Stimulated activated CD8-positive, alpha-beta memory T cell treated with anti-CD3 and anti-CD28 coated beads, Interleukin-7, amount 100 ng/mL, for 48 hours (primary cell): ENCODE measurements at regions not wholly inside any gene's neighbourhood (a gene's known extent, or its start where the extent isn't known, plus 50 kb on each side); places are given as distances from the start of the nearest gene placed in this dataset.

Source experiments
- DNase-seq, 2 donors: peaks; one replicate each; pipeline ENCODE4 v3.0.0-alpha.2; 2020; ENCODE audit warnings: low read depth in 1 of 2; ENCODE audit errors: extremely low read depth in 1 of 2

DNA sequence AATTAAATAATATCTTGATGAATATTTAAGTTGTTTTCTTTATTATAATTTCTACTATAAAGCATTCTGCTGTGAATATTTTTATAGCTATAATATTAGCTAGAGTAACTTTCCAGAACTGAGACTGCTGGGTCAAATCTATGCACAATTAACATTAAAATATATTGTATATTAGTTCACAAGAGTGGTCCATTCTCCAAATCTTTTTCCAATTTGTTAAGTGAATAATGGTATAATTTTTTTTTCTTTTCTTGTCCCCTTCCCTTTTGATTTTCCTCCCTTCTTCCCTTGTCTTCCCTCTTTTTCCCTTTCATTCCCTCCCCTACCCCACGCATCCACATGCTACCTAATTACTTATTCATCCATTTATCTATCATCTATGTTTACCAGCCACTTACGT is 977.5 kb downstream of the TUSC7 start:
- no peak for DNase-seq

DNA sequence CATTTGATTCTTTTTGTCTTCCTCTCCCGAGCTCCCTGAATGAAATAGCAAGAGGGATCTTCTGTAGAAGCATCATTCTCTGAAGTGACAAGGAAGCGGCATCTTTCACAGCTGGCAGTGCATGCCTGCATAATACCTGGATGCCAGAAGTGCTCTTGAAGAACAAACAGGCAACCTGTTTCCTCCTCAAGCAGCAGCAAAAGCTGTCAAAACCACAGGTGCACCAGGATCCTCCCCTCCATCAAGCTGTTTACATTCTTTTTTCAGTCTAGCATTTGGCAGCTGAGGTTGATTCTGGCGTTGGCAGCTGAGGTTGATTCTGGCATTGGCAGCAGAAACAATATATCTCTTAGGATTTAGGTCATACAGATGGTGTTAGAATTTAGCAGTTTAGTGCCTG is 979.0 kb downstream of the TUSC7 start:
- DNase-seq, result no peak

DNA sequence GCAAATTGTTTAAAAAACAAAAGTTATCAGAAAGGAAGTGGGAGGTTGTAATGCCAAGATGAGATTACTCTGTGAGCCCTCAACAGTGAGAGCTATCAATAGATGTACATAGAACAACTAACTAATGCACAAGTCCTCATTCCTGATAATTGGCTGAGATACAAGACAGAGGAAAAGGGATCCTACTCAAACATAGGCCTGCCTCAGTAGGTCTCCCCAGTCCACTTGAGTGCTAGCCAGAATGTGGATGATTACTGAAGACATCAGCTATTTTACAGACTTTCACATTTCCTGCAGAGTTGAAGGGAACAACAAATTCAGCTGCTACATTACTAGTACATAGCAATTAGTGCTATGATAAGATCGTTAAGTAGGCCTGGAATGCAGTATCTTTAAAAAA is 981.9 kb downstream of the TUSC7 start:
- no peak for DNase-seq

DNA sequence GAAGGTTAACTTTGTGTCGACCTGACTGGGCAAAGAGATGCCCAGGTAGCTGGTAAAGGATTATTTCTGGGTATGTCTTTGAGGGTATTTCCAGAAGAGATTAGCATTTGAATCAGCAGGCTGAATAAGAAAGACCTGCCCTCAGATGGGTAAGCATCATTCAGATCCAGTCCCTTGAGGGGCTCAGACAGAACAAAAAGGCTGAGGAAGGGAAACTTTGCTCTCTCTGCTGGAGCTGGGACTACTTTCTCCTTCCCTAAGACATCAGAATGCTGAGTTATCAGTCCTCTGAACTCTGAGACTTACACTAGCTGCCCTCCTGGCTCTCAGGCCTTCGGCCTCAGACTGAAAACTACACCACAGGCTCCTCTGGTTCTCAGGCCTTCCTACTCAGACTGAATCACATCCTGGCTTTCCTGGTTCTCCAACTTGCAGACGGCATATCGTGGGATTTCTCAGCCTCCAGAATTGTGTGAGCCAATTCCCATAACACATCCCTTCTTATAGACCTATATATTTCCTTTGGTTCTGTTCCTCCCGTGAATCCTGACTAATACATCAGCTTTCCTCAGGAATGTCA is 982.9 kb downstream of the TUSC7 start:
- DNase-seq, result no peak

DNA sequence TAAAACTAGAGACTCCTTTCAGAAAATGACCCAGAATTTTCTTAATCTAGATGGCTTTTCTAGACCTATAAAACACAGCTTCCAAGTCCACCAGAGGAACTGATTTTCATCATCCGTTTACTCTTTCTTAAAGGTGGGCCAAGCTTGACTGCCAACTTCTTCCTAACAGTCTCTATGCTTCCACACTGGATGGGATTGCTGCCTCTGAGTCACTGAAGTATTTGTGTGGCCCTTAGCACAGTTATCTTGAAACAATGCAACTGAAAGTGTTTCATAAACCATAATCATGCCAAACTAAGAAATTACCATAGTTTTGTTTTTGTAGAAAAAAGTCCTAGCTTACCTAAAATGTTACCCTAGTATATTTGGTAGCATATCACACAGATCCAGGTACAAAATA is 985.7 kb downstream of the TUSC7 start:
- DNase-seq, result no peak

DNA sequence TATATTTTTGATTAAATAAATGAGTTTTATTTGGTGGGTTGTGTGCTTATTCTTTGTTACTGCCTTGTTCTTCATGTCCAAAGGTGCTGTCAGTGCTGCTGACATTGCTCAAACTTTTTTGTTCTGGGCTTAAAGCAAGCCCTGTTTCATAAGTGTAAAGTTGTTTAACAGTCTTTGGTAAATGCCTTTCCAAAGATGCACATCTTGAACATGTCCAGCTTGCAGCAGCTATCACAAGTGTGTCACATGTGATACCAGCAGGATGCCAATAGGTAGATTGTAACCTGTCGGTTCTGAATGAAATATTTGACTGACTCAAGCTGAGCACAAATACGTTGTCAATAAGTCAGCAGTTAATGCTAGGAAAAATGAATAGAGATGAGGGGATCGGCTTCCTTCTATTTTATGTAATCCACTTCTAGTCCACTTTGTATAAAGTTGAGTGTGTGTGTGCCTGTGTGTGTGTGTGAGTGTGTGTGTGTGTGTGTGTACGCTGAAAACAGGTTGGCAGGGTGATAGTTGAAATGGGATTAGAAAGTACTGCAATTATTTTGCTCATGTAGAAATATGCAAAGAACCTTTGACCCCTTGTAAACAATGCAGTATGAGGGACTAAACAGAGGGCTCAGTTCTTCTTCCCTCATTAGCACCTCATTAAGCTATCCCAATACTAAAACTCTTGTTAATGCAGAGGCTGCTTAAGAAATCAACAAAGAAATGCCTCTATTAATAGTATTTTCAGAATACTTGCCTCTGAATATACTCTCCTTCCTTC is 986.5 kb downstream of the TUSC7 start:
- no peak for DNase-seq

DNA sequence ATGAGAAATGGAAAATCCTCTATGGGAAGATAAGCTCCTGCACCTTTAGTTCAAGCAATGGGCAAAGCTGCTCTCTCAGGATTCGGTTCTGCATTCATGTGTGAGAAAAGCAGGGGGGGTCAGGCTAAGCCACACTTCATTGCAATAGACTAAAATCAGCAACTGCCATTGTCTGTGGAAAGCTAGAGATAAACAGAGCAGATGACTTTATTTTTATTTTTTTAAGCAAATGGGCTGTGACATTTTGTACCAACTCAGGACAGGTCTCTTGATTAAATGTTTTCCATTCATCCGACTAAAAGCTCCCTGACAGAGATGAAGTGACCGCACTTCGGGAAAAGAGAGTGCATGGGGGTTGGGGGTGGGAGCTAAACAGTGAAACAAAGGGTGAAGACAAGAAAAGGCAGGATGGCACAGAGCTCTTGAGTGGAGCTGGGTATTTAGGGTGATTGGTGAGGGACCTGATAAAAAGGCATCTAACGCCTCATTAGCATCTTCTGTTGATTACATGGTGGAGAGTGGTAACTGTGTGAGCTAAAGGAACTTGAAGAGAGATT is 987.4 kb downstream of the TUSC7 start:
- no peak for DNase-seq

DNA sequence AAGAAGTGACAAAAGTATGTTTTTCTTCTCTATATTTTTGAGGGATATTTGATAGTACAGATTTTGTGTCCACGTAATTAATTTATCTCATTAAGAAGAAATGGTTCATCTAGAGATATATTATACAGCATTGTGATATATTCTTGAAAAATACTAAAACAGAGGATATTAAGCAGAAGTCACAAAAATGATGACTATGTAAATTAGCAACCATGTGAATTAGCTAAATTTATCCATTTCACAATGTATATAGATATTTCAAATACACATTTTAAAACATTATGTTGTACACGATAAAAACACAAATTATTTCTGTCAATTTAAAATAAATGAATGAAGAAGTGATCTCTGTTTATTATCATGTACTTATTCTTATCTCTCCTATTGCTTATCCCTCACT is 989.5 kb downstream of the TUSC7 start:
- no peak for DNase-seq

DNA sequence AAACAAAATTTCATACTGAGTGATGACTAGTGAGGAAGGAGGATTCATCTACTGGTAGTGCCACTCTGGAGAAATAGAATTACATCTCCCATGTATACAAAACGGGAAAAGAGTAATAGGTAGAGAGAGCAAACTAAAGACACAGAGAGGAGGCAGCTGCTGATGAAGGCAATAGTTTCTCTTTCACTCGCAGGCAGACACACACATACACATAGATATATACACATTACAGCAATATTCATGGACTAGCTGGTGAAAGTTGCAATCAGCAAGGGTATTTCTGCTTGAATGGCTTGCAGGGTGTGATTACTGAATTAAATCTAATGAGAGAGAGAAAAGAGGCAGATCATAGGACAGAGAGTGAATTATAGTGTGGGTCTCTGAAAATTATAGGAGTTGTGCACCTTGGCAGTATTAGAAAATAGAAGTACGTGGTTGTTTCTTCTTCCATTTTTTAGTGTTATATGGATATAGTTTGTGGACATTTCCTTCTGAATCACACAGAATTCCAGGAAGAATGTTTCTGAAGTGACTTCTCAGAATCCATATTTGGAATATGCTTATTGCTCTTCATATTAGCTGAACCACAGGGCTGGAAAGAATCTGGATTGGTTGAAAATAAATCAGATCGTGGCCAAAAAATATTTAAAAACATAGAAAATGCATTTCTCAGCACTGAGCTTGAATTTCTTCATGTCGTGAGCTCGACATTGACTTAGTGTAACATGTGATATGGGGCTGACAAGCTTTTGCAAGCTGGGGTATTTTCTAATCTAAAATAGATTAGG is 991.2 kb downstream of the TUSC7 start:
- no peak for DNase-seq

DNA sequence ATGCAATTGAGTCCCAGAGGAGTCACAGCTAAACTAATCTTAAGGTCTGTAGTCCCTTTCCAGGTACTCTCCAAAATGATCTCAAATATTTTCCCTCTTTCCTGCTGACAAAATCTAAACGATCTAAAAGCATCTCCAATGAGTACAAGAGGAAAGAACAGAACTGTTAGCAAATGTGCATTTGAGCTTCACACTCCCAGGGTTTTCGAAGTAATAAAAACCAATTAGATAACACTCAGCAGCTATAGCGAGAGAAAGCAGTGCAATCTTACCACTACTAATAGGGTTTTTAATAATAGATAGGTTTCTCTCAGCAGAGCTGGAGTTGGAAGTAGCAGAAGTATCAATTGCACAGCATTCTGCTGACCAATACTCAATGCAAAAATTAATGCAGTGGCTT is 995.4 kb downstream of the TUSC7 start:
- no peak for DNase-seq

DNA sequence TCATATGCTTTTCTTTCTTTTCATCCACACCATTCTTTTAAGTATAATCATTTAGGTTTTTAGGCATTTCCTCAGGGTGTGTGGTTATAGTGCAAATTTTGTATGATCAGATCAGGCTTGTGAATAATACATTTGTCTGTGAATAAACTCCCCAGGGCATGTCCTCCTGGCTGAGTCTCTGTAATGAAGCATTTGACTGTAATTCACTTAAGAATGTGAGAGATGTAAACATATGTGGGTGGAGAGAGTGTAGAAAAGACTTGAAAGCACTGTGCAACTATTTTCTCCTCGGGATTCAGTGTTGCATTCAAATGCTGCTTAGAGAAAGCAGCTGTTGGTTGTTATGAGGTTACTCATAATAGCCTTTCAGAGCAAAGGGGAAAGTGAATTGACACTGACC is 996.5 kb downstream of the TUSC7 start:
- DNase-seq, result no peak

DNA sequence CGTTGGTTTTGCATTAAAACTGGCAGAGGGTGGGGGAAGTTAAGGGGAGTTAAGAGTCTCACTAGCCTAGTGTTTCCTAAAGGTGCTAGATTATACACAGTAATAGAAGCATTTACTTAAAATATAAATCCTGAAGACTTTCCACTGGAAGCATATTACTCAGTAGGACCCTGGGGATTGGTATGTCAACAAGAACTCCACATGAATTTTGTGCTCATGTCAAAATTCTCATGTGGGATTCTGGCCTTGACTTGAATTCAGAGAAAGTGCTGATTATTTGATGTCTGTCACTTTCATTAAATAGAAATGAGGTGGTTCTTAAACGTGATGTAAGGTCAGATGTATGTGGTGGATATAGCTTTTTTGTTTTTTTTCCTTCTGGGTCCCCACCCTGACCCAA is 997.2 kb downstream of the TUSC7 start:
- DNase-seq, result no peak

DNA sequence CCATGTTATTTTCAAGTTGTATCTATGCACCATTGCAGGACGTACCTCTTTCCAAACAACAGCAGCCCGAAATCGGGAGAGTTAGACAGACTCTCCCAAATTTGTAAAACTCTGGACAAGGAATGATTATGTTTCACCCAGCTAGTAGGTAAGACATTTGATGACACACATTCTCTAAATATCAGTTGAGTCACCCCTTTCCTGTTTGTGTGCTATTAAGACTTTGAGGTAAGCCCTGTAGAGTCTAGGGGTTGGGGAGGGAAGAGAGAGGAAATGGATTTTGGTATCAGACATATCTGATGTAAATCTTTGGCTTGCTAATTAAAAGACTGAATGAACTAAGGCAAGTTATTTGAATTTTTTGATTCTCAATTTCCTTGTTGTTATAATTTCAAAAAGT is 999.0 kb downstream of the TUSC7 start:
- DNase-seq, result no peak

DNA sequence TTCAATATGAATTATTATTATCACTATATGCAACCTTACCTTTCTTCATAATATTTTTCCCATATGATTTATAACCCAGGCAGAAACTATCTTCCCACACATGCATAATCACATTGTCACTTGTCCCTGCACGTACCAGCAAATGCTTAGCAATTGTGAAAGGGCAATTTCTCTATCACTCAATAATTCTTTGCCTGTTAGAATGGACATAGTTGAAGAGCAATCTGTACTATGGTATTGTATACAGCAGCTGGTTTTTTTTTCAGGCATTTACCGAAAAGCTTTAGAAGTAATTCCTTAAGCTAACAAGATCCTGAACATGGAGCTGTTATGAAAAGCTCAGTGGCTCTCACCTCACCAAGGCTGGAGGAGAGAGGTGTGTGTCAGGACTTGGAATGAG is 999.5 kb downstream of the TUSC7 start:
- no peak for DNase-seq

DNA sequence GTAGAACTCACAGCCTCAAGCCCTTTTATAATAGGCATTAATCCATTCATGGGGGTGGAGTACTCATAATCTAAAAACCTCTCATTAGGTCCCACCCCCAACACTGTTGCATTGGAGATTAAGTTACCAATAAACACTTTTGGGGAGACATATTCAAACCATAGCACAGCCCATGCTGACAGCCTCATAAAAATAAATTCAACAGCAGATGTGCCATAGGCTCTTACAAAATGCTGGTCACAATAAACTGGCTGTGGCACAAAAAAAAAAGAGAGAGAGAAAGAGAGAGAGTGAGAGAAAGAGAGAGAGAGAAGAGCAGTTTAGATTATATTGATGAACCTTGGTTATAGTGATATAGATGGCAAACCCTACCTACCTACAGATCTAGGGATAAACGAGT is 1000.9 kb downstream of the TUSC7 start:
- no peak for DNase-seq

DNA sequence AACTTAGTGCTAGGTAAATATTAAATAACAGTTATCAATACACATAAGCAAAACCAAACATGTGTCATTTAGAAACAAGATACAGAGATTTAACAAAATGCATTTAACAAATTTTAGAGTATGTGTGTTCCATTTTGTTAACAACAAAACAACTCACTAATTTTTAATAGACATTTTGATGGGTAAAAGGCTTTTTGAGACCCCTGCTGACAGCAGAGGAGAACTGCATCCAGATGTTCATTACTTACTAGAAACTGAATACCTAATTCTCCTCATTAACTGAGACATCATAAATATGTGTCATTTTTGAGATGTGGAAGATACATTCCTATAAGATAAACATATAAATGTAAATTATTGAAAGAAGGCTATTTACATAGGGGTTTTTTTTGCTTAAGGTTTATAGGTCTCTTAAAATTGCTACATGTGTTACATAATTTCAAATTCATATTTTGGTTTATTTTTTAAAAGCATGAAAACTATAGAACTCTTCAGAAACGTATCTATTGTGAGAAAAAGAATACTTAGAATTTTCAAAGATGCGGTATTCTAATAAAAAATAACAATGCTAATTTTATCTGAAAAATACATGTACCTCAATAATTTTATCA is 1009.8 kb downstream of the TUSC7 start:
- DNase-seq, result no peak

DNA sequence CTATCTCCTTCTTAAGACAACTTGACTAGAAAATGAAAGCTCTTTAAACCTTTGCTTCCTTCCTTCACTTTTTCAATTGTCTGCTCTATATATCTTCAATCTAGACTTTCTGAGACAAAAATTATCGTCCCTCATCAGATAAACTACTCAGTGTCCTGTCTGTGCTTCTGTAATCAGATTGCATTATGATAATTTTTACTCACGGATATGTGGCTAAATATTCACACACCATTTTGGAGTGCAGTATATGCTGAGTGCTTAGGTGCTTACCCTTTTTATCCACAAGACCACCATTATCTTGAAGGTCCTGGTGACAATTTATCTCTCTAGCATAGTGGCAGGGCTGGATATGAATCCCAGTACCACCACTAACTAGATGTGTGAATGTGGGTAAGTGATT is 1012.3 kb downstream of the TUSC7 start:
- no peak for DNase-seq

DNA sequence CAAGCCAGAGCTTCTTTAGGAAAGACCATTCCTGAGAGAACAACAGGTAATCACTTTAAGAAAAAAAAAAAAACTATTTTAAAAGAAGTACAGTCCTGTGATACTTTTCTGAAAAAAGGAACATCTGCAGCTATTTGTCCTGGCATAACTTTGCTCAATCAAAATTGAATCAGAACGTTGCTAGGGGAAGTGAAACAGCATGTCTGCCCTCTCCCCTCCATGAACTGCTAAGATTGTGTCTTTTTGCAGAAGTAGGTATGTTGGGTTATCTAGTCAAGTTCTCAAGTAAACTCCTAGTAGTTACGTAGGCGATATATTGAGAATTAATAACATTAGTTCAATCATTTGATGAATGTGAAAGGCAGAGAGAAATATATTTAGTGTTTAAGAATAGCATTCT is 1013.3 kb downstream of the TUSC7 start:
- DNase-seq, result no peak

DNA sequence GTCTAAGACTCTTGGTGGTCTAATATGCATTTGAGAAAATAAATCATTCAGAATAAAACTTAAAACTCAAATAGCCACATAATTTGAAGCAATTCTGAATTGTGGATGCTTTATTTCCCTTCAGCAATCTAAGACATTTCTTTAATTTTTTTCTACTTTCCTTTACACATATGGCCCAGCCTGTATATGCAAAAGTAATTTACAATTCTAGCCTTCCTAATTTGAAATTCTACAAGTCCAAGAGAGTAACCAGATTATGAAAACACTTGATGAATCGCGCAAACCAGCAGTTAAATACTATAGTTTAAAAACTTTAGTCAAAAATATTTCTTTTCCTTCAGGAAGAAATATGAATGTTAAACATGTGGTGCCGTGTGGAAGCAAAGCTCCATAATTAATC is 1014.2 kb downstream of the TUSC7 start:
- no peak for DNase-seq

DNA sequence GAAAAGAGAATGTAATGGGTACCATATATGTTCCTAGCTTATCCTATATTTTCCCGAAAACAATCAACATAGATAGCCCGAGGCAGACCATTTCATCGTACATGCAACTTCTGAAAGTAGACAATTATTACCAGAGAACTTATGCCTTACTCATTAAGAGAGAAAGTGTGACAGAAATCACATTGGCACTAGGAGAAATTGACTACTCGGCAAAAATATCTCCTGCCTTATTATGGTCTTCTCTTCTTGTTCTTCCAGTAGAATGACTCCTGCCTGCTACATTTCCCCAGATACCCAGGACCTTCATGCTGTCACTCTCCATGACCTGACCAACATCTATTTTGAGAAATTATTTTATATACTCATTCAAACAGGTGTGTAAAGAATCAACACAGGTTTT is 1015.7 kb downstream of the TUSC7 start:
- no peak for DNase-seq

DNA sequence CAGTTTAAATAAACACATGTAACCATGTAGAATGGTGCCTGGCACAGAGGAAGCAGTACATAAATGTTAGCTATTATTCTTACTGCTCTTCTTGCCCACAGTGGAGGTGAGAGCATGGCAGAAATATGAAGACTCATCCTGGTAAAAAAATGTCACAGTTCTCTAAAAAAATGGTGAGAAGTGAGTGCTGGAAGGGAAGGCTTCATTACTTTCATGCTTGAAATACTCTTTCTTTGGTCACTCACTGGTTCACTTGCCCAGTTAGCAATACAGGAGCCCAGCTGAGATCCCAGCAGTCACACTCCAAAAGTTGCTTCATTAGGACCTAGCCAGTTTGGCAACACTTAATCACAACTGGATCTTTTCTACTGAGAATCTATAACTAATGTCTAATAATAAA is 1017.2 kb downstream of the TUSC7 start:
- DNase-seq, result no peak
